ENCODE measurements at regions not wholly inside any gene's neighbourhood (a gene's known extent, or its start where the extent isn't known, plus 50 kb on each side); places are given as distances from the start of the nearest gene placed in this dataset.

DNA sequence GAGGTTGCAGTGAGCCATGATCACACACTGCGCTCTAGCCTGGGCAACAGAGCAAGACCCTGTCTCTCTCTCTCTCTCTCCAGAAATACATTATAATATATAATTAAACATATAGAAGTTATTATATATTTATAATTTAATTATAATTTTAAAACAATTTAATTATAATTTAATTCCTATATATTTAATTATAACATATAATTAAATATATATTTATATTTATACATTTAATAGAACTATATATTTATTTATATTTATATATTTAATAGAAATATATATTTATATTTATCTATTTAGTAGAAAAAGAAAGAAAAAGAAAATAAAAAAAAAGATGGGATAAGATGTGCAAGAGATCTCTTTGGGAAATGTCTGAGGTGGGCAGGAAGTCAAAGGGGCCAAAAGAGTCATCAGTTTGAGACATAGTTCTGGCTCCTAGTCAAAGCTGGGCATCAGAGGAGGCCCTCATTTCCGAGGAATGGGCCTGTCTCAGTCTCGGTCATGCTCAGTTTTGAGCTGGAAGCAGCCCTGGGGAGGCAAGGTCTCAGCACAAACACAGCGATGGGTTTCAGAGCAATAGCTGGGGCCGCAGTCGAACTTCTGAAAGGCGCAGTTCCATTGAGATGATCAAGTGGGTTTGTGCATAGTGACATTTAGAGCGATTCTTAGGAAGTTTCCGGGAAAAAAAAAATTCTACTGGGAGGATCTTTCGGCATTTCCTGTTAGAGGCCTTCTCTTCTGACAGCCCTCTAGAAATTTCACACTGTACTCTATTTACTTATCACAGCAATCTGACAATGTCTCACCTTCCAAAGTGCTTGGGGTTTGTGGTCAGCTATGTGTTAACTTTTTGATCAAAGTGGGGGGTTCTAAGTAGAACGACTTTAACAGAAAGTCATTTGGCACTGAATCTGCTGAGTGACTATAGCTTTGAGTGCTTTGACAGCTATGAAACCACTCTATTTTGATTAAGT is 58.7 kb upstream of the GZMB start:
- no peak for DNase-seq

DNA sequence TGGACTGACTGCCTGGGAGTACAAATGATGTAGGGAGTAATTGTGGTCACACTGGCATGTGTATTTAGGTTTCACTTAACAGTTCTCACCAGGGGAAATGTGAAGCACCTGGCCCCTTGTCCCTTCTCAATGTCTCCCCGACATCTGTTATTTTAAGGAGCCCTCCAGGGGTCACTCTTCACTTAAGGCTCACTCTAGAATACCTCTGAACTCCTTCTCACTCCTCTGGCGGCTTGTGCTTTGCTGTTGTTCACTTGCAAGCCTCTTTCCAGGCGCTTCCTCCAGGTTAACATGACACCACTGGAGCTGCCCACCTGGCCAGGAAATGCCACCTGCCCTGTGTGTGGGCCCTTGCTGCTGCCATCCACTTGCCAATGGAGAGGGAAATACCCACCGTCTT is 56.5 kb upstream of the GZMB start:
- DNase-seq, result no peak

DNA sequence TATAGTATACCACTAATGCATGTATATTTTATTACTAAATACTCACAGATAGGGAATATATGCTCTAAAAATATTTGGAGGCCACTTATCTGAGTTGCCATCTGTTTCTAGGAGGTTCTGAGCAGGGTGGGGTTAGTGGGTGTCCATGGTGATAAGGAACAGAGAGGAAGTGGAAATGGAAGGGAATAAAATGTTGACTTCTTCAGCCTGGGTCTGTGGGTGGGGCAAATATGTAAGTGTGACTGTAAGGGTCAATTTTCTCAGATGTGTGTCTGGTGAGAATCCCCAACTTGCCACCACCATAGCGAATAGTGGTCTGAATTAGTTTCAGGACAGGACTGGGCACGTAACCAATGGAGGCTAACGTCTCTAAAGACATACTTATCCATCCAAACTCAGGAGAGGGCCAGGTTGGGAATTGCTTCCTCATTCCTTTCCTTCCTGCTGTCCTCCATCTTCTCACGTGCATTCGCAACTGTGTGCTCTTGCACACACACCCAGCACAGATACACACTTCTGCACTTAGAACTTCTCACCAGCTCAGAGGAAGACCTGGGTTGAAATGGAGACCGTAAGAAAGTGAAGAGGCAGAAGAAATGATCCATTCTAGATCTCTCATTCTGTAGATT is 54.2 kb upstream of the GZMB start:
- DNase-seq, result no peak
